ENCODE measurements at regions not wholly inside any gene's neighbourhood (a gene's known extent, or its start where the extent isn't known, plus 50 kb on each side); places are given as distances from the start of the nearest gene placed in this dataset.

DNA sequence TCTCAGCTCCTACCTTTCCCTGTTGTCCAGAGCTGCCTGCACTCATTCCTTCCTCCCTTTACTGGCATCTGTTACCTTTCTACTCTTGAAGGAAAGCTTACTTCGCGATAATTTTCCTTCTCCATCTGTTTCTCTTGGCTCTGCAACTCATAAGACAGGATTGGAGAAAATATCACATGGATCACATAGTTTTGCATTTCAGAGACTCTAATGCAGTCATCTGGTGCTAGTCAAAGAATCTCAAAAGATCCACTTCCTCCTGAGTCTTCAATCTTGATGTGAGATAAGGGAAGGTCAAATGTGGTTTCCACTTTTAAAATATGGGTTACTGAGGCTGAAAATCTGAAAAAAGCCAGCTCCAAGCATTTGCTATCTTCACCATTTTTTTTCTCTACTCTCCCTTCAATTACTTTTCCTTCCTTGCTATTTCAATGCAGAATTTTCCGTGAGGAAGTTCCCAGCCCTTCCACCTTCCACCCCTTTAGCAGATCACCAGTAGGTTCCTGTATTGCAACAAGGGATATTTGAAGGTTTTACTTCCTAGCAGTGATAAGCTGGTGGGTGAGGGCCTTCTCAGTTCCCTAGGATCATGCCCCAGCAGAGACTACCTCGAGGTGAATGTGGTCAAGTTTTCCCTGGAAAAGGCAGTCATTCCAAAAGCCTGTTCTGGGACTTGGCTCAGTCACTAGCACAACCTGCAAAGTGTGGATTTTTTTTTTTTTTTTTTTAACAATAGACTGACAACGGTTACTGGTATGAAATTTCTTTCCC is 62.8 kb upstream of the LRRC1 start:
- FAIRE-seq (no peak), DNase-seq (ENCODE audit: low read depth in 1 of 2, low spot score in 1 of 2) (no peak), ATAC-seq (no peak)
- ChIA-PET CTCF (interaction anchor here (0.7 to 11.5 kb wide), 3 partner anchors 63 to 264 kb away, joined by 3 to 169 read pairs (median 3); no protein-coding TSS in a partner anchor), POLR2A (interaction anchor here (1.1 kb wide), 1 partner anchor 12 kb away, joined by 3 read pairs; no protein-coding TSS in a partner anchor)
- Histone ChIP-seq H3K27ac (0 out of 6 replicates have a peak overlapping the region, but pooled peaks of 1 of the 2 experiments have one; percentile 20), H3K4me2 (no peak overlapping the region), H3K4me3 (no peak overlapping the region), H3K4me1 (peaks cover 23% of the 10 kb centered on the region), H3K9me3 (no peaks in the 10 kb centered on the region)
- 75% methylated on average over 5 of the region's 5 CpGs for WGBS (ENCODE audit: missing lambda C conversion rate)
- TF ChIP-seq, protein P1, sequence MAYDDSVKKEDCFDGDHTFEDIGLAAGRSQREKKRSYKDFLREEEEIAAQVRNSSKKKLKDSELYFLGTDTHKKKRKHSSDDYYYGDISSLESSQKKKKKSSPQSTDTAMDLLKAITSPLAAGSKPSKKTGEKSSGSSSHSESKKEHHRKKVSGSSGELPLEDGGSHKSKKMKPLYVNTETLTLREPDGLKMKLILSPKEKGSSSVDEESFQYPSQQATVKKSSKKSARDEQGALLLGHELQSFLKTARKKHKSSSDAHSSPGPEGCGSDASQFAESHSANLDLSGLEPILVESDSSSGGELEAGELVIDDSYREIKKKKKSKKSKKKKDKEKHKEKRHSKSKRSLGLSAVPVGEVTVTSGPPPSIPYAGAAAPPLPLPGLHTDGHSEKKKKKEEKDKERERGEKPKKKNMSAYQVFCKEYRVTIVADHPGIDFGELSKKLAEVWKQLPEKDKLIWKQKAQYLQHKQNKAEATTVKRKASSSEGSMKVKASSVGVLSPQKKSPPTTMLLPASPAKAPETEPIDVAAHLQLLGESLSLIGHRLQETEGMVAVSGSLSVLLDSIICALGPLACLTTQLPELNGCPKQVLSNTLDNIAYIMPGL (CRISPR knock-in tag; IDR thresholded peaks at IDR 0.05; ENCODE audit: borderline replicate concordance) = no peak
- TF ChIP-seq EHMT2 (IDR thresholded peaks at IDR 0.05; ENCODE audit: low read depth) (no peak), POLR2AphosphoS2 (conservative IDR thresholded peaks at IDR 0.05; ENCODE audit: low read length) (no peak)
- TF ChIP-seq, protein P2, sequence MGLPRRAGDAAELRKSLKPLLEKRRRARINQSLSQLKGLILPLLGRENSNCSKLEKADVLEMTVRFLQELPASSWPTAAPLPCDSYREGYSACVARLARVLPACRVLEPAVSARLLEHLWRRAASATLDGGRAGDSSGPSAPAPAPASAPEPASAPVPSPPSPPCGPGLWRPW (IDR thresholded peaks at IDR 0.05) = no peak

DNA sequence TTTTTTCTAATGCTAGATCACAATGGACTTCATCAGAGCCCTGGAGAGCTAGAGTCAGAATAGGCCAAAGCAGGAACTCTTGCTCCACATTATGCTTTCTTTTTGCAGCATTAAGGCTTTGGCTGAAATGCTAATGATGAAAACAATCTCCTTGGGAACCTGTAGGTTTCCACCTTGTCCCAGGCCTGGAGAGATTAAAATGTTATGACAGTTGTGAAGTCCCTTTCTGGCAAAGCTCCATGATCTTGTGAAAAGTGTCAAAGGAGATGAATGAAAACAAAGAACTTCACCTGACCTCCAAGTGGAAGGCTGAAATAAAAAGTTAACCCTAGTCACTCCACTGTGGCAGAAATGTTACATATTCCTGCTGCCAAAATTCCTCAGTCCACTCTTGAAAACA is 64.0 kb upstream of the LRRC1 start:
- H3K4me1 ChIP-seq = peaks cover 23% of the 10 kb centered on the region
- H3K4me2 ChIP-seq = no peak overlapping the region

DNA sequence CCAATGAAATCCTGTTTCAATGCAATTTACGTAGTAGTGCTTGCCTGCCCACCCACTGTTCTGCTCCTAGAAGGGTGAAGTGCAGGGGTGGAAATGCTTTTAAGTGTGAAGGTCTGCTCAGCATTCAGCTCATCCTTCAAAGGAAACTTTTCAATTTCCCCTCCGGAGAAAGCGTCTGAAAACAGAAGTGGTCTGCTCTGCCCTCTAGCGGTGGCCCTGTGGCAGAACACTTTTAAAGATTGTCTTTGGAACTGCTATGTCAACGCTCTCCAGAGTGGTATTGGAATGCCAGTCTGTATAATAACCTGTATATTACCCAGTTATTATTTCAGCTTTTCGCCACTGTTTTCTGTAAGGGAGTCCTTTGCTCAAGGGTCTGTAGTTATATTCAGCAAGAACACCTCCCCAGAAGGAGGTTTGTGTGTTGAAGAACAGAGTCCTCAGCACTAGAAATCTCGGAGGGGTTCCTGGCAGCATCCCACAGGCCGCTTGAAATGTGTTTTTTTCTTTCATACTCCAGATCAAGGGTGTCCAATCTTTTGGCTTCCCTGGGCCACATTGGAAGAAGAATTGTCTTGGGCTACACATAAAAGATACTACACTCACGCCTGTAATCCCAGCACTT is 63.1 kb upstream of the KLHL31 start:
- TF ChIP-seq SMC3 (IDR thresholded peaks at IDR 0.05) = peak; percentile 45; the same call in 2 of the 3 replicates
- TF ChIP-seq RAD21 (conservative IDR thresholded peaks at IDR 0.05 in 1 of 2, IDR thresholded peaks at IDR 0.05 in 1 of 2) = peak; percentile 61 to 66
- TF ChIP-seq, protein P3, sequence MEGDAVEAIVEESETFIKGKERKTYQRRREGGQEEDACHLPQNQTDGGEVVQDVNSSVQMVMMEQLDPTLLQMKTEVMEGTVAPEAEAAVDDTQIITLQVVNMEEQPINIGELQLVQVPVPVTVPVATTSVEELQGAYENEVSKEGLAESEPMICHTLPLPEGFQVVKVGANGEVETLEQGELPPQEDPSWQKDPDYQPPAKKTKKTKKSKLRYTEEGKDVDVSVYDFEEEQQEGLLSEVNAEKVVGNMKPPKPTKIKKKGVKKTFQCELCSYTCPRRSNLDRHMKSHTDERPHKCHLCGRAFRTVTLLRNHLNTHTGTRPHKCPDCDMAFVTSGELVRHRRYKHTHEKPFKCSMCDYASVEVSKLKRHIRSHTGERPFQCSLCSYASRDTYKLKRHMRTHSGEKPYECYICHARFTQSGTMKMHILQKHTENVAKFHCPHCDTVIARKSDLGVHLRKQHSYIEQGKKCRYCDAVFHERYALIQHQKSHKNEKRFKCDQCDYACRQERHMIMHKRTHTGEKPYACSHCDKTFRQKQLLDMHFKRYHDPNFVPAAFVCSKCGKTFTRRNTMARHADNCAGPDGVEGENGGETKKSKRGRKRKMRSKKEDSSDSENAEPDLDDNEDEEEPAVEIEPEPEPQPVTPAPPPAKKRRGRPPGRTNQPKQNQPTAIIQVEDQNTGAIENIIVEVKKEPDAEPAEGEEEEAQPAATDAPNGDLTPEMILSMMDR (IDR thresholded peaks at IDR 0.05) = peak; percentile 73
- TF ChIP-seq FOSL2 (IDR thresholded peaks at IDR 0.05) = no peak
- no peak for TF ChIP-seq FOSL2 (CRISPR knock-in tag; IDR thresholded peaks at IDR 0.05)
- 28% methylated on average over 9 of the region's 9 CpGs for WGBS (ENCODE audit: missing lambda C conversion rate)
- Histone ChIP-seq H3K4me1 (peaks cover 8% of the 10 kb centered on the region; the same call in 2 of the 3 replicates), H3K27ac (0 out of 6 replicates have a peak overlapping the region, but pooled peaks of 1 of the 2 experiments have one; percentile 43), H3K4me2 (peak overlapping the region; percentile 60), H3K4me3 (no peak overlapping the region), H3K9me3 (no peaks in the 10 kb centered on the region)
- DNase-seq (ENCODE audit: low read depth in 1 of 2, low spot score in 1 of 2) = peak; percentile 31 to 42
- FAIRE-seq = no peak
- peak; percentile 65 to 75; a peak in 5 of 6 replicates for ATAC-seq
- POLR2A ChIA-PET = interaction anchor here (1.3 kb wide), 1 partner anchor 65 kb away, joined by 4 read pairs; the partner anchor contains the start of gene LRRC1
- CTCF ChIA-PET = interaction anchor here (0.6 to 11.5 kb wide), 48 partner anchors 9 to 800 kb away, joined by 3 to 169 read pairs (median 4); partner anchors contain the start of genes GCLC and LRRC1

More for the DNA sequence above, 64.0 kb upstream of the LRRC1 start:
- H3K27ac ChIP-seq = no peak overlapping the region
- CTCF ChIA-PET = interaction anchor here (1.0 to 11.5 kb wide), 2 partner anchors 79 to 236 kb away, joined by 4 to 169 read pairs; no protein-coding TSS in a partner anchor
- no peak for ATAC-seq
- H3K9me3 ChIP-seq = no peaks in the 10 kb centered on the region
- FAIRE-seq = no peak
- POLR2A ChIA-PET = no interaction called here
- no peak for DNase-seq (ENCODE audit: low read depth in 1 of 2, low spot score in 1 of 2)
- no peak overlapping the region for H3K4me3 ChIP-seq
- TF ChIP-seq HOXA7 (CRISPR knock-in tag; IDR thresholded peaks at IDR 0.05) (no peak), RARB (CRISPR knock-in tag; IDR thresholded peaks at IDR 0.05) (no peak), SREBF2 (IDR thresholded peaks at IDR 0.05) (no peak), HDAC2 (IDR thresholded peaks at IDR 0.05) (no peak), POLR2A (IDR thresholded peaks at IDR 0.05; ENCODE audit: low read length) (no peak), JUNB (IDR thresholded peaks at IDR 0.05) (no peak), CBX2 (IDR thresholded peaks at IDR 0.05; ENCODE audit: borderline replicate concordance, low read depth) (no peak), TFCP2L1 (CRISPR knock-in tag; IDR thresholded peaks at IDR 0.05) (no peak), RNF2 (IDR thresholded peaks at IDR 0.05; ENCODE audit: borderline replicate concordance, low read depth) (no peak), ZC3H11A (IDR thresholded peaks at IDR 0.05) (no peak), KDM1A (IDR thresholded peaks at IDR 0.05; ENCODE audit: low read depth) (no peak), HEYL (CRISPR knock-in tag; IDR thresholded peaks at IDR 0.05) (no peak), KDM5A (IDR thresholded peaks at IDR 0.05) (no peak)
- TF ChIP-seq, protein P4, sequence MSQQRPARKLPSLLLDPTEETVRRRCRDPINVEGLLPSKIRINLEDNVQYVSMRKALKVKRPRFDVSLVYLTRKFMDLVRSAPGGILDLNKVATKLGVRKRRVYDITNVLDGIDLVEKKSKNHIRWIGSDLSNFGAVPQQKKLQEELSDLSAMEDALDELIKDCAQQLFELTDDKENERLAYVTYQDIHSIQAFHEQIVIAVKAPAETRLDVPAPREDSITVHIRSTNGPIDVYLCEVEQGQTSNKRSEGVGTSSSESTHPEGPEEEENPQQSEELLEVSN (IDR thresholded peaks at IDR 0.05; ENCODE audit: borderline replicate concordance, low read depth) = no peak
- TF ChIP-seq, protein P5, sequence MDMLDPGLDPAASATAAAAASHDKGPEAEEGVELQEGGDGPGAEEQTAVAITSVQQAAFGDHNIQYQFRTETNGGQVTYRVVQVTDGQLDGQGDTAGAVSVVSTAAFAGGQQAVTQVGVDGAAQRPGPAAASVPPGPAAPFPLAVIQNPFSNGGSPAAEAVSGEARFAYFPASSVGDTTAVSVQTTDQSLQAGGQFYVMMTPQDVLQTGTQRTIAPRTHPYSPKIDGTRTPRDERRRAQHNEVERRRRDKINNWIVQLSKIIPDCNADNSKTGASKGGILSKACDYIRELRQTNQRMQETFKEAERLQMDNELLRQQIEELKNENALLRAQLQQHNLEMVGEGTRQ (IDR thresholded peaks at IDR 0.05) = no peak
- TF ChIP-seq, protein P2 (IDR thresholded peaks at IDR 0.05) = no peak

Measured in A549 (cell line).